HepG2 (cell line): ENCODE measurements at regions not wholly inside any gene's neighbourhood (a gene's known extent, or its start where the extent isn't known, plus 50 kb on each side); places are given as distances from the start of the nearest gene placed in this dataset.
A peak's percentile ranks its signal among the peaks of the same experiment; 100 is the strongest.

Experiments used
- ATAC-seq: fragments of 200-7000 bp; cut with Tn5 transposase; 3 replicates; pipeline ENCODE4 v1.9.1; 2020; ENCODE audit warnings: mild to moderate bottlenecking, moderate library complexity
- BruUV-seq: library from RNA; stranded (reverse); fragments of 400-500 nt; replicated peaks from 2 replicates; lab custom pipeline; 2021; lab: Mats Ljungman, UMichigan
- CTCF ChIA-PET: fragments of 300-600 bp; formaldehyde crosslinking; extraction: SDS; loops from one replicate; lab custom pipeline; 2021; ENCODE audit warnings: low total read pairs, inconsistent platforms, low intra/inter-chr PET ratio; lab: Yijun Ruan, JAX
- POLR2A ChIA-PET: fragments of 350-600 bp; sonication (Branson Sonifier 250); formaldehyde crosslinking; loops from one replicate; lab custom pipeline; 2020; ENCODE audit warnings: antibody characterized with exemption, inconsistent platforms; lab: Yijun Ruan, JAX
- DNase-seq: peaks from one replicate; pipeline ENCODE4 v3.0.0-alpha.2; 2015; ENCODE audit warnings: low spot score
- FAIRE-seq: peaks from 3 replicates; lab custom pipeline; 2011; peaks lifted over from hg19 to GRCh38; lab: Jason Lieb, UNC
- H2AFZ ChIP-seq: one replicate; pipeline ENCODE4 v1.6.1; 2011; ENCODE audit warnings: low read length, inconsistent platforms
- H3K27ac ChIP-seq: fragments of 300-600 bp; 3 replicates; pipeline ENCODE4 v1.8.0; 2011; ENCODE audit warnings: mixed run types, mild to moderate bottlenecking, mixed read lengths, low read length, inconsistent platforms; ENCODE audit not compliant: insufficient read depth; ENCODE audit errors: extremely low read length
- H3K27me3 ChIP-seq, 2 experiments: fragments of 200-600 bp in 1 of 2; 2 replicates in 1 of 2; 3 replicates in 1 of 2; pipeline versions ENCODE4 v1.6.0 to v1.8.0; 2011; ENCODE audit warnings: low read length in 2 of 2, mild to moderate bottlenecking in 2 of 2, moderate library complexity in 2 of 2, inconsistent platforms in 1 of 2; ENCODE audit not compliant: insufficient read depth in 2 of 2, control insufficient read depth in 1 of 2
- H3K36me3 ChIP-seq, 2 experiments: fragments of 200-600 bp in 1 of 2; replicated peaks in 1 of 2; 2 replicates in 1 of 2; 3 replicates in 1 of 2; pipeline versions ENCODE4 v1.5.1 to v1.8.0; 2011; ENCODE audit warnings: low read length in 2 of 2, inconsistent platforms in 1 of 2; ENCODE audit not compliant: insufficient read depth in 2 of 2, control insufficient read depth in 1 of 2
- H3K4me1 ChIP-seq: 2 replicates; pipeline ENCODE4 v1.5.1; 2012; ENCODE audit warnings: low read length, inconsistent platforms; ENCODE audit not compliant: insufficient read depth
- H3K4me2 ChIP-seq: 2 replicates; pipeline ENCODE4 v1.6.0; 2011; ENCODE audit warnings: low read depth, low read length, inconsistent platforms
- H3K4me3 ChIP-seq, 3 experiments: fragments of 200-600 bp in 1 of 3; sonication (generic), shearing (Covaris generic) in 1 of 3; replicated peaks in 1 of 3; 2 replicates each; pipeline ENCODE4 v1.5.1; 2011 to 2016; ENCODE audit warnings: low read length in 3 of 3, inconsistent platforms in 2 of 3, low read depth in 2 of 3, mild to moderate bottlenecking in 2 of 3, control low read depth in 1 of 3, mixed read lengths in 1 of 3; ENCODE audit not compliant: insufficient read depth in 1 of 3
- H3K79me2 ChIP-seq: one replicate; pipeline ENCODE4 v1.6.1; 2011; ENCODE audit warnings: low read length, inconsistent platforms; ENCODE audit not compliant: insufficient read depth
- H3K9ac ChIP-seq: 2 replicates; pipeline ENCODE4 v1.6.0; 2011; ENCODE audit warnings: mild to moderate bottlenecking, low read depth, low read length, inconsistent platforms; ENCODE audit not compliant: insufficient read depth
- H3K9me3 ChIP-seq: 2 replicates; pipeline ENCODE4 v1.5.1; 2012; ENCODE audit warnings: mild to moderate bottlenecking, low read length
- H4K20me1 ChIP-seq: 2 replicates; pipeline ENCODE4 v1.6.0; 2011; ENCODE audit warnings: inconsistent platforms, mild to moderate bottlenecking, low read length, moderate library complexity; ENCODE audit not compliant: insufficient read depth
- CBX5 ChIP-seq: sonication (generic); formaldehyde crosslinking; IDR thresholded peaks from 2 replicates; pipeline ENCODE4 v1.4.0; 2020; ENCODE audit warnings: missing genetic modification reagents, borderline replicate concordance
- FOSL1 ChIP-seq: sonication (generic); formaldehyde crosslinking; IDR thresholded peaks from 2 replicates; pipeline ENCODE4 v1.9.0; 2021; ENCODE audit warnings: missing genetic modification reagents, borderline replicate concordance
- GATAD2A ChIP-seq: IDR thresholded peaks from 2 replicates; pipeline ENCODE4 v1.6.1; 2016
- JARID2 ChIP-seq: sonication (generic); formaldehyde crosslinking; IDR thresholded peaks from 2 replicates; pipeline ENCODE4 v1.8.1; 2023; ENCODE audit warnings: missing genetic modification reagents, inconsistent platforms; ENCODE audit not compliant: insufficient replicate concordance
- KDM1A ChIP-seq: IDR thresholded peaks from 2 replicates; pipeline ENCODE4 v1.6.1; 2016; ENCODE audit warnings: missing compliant biosample characterization
- MZF1 ChIP-seq: sonication (generic); formaldehyde crosslinking; IDR thresholded peaks from 2 replicates; pipeline ENCODE4 v1.8.1; 2023; ENCODE audit warnings: mild to moderate bottlenecking, missing genetic modification reagents, borderline replicate concordance
- NCOA5 ChIP-seq: sonication (generic); formaldehyde crosslinking; IDR thresholded peaks from 2 replicates; pipeline ENCODE4 v1.4.0; 2020; ENCODE audit warnings: missing genetic modification reagents
- RNF2 ChIP-seq: fragments of 450-650 bp; conservative IDR thresholded peaks from 2 replicates; pipeline ENCODE4 v1.6.1; 2016; ENCODE audit warnings: low read depth
- ZFP62 ChIP-seq: sonication (generic); formaldehyde crosslinking; IDR thresholded peaks from 2 replicates; pipeline ENCODE4 v1.4.0; 2020; ENCODE audit warnings: missing genetic modification reagents
- ZSCAN31 ChIP-seq: sonication (generic); formaldehyde crosslinking; IDR thresholded peaks from 2 replicates; pipeline ENCODE4 v1.5.0; 2020; ENCODE audit warnings: low read depth, mild to moderate bottlenecking, missing genetic modification reagents
- WGBS: methylation state at CpG from one replicate; pipeline ENCODE4 v1.1.6; 2017; ENCODE audit warnings: low lambda C conversion rate; 5-methylcytosine and 5-hydroxymethylcytosine counted together
- in situ Hi-C: cut with HindIII; loops from 2 replicates; pipeline ENCODE4 v1.10.0; 2017; ENCODE audit warnings: low pct_unique_long_range_greater_than_20kb; ENCODE audit not compliant: extremely low pct_ligation_motif_present
- intact Hi-C: fragments of 100-400 bp; cut with micrococcal nuclease; formaldehyde crosslinking; loops from one replicate; pipeline ENCODE4 v1.10.0; 2022; ENCODE audit not compliant: unreplicated experiment
- TF ChIP-seq, protein P1 (sequence below): sonication (generic); formaldehyde crosslinking; IDR thresholded peaks from 2 replicates; pipeline ENCODE4 v1.4.0; 2020; ENCODE audit warnings: missing genetic modification reagents, low read depth, mild to moderate bottlenecking, borderline replicate concordance
- TF ChIP-seq, protein P2 (sequence below): sonication (generic); formaldehyde crosslinking; IDR thresholded peaks from 2 replicates; pipeline ENCODE4 v1.5.0; 2020; ENCODE audit warnings: mild to moderate bottlenecking, missing genetic modification reagents, borderline replicate concordance

DNA sequence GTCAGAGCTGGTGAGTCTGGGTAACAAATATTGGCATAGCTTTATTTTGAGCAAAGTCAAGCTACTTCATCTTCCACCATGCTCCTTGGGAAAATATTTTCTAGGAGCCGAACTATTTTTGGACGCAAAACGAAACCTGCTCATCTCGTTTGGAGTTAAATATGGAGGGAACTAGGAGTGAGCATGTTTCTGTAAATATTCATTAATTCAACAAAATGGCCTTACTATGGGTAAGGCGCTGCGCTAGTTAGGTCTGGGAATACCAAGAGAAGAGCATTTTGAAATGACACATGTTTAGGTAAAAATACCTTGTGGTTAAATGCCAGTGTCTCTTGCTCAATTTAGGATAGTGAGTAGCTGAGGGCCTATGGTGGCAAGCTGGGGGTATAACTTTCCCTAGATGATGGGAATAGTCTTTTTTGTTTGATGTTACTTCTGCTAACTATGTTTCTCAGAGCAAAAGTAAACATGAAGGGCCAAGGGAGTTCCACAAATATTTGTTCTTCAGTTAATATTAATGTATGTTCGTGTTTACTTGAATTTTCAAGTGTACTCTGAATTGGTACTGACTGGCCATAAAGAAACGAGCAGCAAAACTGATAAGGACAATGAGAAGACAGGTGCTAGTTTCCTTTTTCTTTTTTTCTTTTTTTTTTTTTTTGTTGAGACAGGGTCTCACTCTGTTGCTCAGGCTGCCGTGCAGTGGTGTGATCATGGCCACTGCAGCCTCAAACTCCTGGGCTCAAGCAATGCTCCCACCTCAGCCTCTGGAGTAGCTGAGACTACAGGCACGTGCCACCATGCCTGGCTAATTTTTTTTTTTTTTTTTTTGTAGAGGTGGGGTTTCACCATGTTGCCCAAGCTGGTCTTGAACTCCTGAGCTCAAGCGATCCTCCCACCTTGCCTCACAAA is 77.7 kb downstream of the MAP1LC3B2 start:
- Histone ChIP-seq H3K4me1 (peaks cover 51% of the 10 kb centered on the region), H3K4me2 (peak overlapping the region; percentile 66), H3K36me3 (no peaks in the 10 kb centered on the region), H3K79me2 (no peaks in the 10 kb centered on the region), H3K27me3 (peaks cover 1 to 27% of the 10 kb centered on the region in 2 experiments; a peak in 3 of 5 replicates), H3K9me3 (no peaks in the 10 kb centered on the region), H2AFZ (no peak overlapping the region), H3K27ac (peak overlapping the region; percentile 19), H4K20me1 (no peaks in the 10 kb centered on the region), H3K4me3 (peak overlapping the region in 1 of 3 experiments; percentile 22; a peak in 2 of 6 replicates), H3K9ac (no peak overlapping the region)
- WGBS: under 1% methylated on average over 11 of the region's 11 CpGs
- no TSS peak for BruUV-seq
- DNase-seq (peak; percentile 90), ATAC-seq (peak; percentile 79), FAIRE-seq (peak; percentile 86)
- POLR2A ChIA-PET: interaction anchor here (0.6 to 2.6 kb wide), 8 partner anchors 8 to 457 kb away, joined by 3 to 10 read pairs (median 4); no protein-coding TSS in a partner anchor
- in situ Hi-C loops: no loop called here
- CTCF ChIA-PET: no interaction called here
- intact Hi-C loops: no loop called here
- peak; percentile 89 for TF ChIP-seq GATAD2A
- 0 out of 2 replicates have a peak, but pooled peaks have one; percentile 15 for TF ChIP-seq KDM1A (CRISPR knock-in tag)
- TF ChIP-seq FOSL1 (CRISPR knock-in tag): no peak
- TF ChIP-seq CBX5: no peak
- TF ChIP-seq, protein P1, sequence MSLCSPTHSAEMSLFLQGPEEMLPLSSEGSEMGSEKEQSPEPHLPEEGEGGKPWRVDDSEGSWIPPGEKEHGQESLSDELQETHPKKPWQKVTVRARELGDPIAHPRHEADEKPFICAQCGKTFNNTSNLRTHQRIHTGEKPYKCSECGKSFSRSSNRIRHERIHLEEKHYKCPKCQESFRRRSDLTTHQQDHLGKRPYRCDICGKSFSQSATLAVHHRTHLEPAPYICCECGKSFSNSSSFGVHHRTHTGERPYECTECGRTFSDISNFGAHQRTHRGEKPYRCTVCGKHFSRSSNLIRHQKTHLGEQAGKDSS (CRISPR knock-in tag): no peak
- no peak for TF ChIP-seq ZFP62 (CRISPR knock-in tag)
- TF ChIP-seq NCOA5: no peak
- TF ChIP-seq JARID2 (CRISPR knock-in tag): no peak
- peak; percentile 21; the same call in 1 of the 2 replicates for TF ChIP-seq ZSCAN31
- TF ChIP-seq RNF2: 0 out of 2 replicates have a peak, but pooled peaks have one; percentile 35
- no peak for TF ChIP-seq MZF1 (CRISPR knock-in tag)
- TF ChIP-seq, protein P2, sequence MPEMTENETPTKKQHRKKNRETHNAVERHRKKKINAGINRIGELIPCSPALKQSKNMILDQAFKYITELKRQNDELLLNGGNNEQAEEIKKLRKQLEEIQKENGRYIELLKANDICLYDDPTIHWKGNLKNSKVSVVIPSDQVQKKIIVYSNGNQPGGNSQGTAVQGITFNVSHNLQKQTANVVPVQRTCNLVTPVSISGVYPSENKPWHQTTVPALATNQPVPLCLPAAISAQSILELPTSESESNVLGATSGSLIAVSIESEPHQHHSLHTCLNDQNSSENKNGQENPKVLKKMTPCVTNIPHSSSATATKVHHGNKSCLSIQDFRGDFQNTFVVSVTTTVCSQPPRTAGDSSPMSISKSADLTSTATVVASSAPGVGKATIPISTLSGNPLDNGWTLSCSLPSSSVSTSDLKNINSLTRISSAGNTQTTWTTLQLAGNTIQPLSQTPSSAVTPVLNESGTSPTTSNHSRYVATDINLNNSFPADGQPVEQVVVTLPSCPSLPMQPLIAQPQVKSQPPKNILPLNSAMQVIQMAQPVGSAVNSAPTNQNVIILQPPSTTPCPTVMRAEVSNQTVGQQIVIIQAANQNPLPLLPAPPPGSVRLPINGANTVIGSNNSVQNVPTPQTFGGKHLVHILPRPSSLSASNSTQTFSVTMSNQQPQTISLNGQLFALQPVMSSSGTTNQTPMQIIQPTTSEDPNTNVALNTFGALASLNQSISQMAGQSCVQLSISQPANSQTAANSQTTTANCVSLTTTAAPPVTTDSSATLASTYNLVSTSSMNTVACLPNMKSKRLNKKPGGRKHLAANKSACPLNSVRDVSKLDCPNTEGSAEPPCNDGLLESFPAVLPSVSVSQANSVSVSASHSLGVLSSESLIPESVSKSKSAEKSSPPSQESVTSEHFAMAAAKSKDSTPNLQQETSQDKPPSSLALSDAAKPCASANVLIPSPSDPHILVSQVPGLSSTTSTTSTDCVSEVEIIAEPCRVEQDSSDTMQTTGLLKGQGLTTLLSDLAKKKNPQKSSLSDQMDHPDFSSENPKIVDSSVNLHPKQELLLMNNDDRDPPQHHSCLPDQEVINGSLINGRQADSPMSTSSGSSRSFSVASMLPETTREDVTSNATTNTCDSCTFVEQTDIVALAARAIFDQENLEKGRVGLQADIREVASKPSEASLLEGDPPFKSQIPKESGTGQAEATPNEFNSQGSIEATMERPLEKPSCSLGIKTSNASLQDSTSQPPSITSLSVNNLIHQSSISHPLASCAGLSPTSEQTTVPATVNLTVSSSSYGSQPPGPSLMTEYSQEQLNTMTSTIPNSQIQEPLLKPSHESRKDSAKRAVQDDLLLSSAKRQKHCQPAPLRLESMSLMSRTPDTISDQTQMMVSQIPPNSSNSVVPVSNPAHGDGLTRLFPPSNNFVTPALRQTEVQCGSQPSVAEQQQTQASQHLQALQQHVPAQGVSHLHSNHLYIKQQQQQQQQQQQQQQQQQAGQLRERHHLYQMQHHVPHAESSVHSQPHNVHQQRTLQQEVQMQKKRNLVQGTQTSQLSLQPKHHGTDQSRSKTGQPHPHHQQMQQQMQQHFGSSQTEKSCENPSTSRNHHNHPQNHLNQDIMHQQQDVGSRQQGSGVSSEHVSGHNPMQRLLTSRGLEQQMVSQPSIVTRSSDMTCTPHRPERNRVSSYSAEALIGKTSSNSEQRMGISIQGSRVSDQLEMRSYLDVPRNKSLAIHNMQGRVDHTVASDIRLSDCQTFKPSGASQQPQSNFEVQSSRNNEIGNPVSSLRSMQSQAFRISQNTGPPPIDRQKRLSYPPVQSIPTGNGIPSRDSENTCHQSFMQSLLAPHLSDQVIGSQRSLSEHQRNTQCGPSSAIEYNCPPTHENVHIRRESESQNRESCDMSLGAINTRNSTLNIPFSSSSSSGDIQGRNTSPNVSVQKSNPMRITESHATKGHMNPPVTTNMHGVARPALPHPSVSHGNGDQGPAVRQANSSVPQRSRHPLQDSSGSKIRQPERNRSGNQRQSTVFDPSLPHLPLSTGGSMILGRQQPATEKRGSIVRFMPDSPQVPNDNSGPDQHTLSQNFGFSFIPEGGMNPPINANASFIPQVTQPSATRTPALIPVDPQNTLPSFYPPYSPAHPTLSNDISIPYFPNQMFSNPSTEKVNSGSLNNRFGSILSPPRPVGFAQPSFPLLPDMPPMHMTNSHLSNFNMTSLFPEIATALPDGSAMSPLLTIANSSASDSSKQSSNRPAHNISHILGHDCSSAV (CRISPR knock-in tag): no peak
